ENCODE measurements at regions not wholly inside any gene's neighbourhood (a gene's known extent, or its start where the extent isn't known, plus 50 kb on each side); places are given as distances from the start of the nearest gene placed in this dataset.
"Not testable (repeated sequence)": the region's sequence is repeated elsewhere in the genome, so short reads cannot be mapped to it uniquely, and the experiment has no call there.

GRCh38 chr20:56730996-56731395 is 101.9 kb downstream of the TFAP2C start:
- H3K4me1 ChIP-seq (ENCODE audit: control insufficient read depth in 1 of 2, insufficient read depth in 2 of 2, low read length in 2 of 2) = peaks cover 0 to 4% of the 10 kb centered on the region in 2 donors
- H3K27me3 ChIP-seq (ENCODE audit: low read depth, low read length) = no peaks in the 10 kb centered on the region
- H3K4me3 ChIP-seq (ENCODE audit: low read depth in 1 of 2, low read length in 2 of 2) = no peak overlapping the region
- H3K36me3 ChIP-seq (ENCODE audit: control insufficient read depth in 1 of 2, insufficient read depth in 2 of 2, low read length in 2 of 2) = no peaks in the 10 kb centered on the region
- no peaks in the 10 kb centered on the region for H3K9me3 ChIP-seq (ENCODE audit: control insufficient read depth in 1 of 2, low read length in 2 of 2)
- no peak overlapping the region for H3K27ac ChIP-seq (ENCODE audit: low read length)

GRCh38 chr20:56731476-56731875 is 102.4 kb downstream of the TFAP2C start:
- H3K27me3 ChIP-seq (ENCODE audit: low read depth, low read length) = no peaks in the 10 kb centered on the region

GRCh38 chr20:56733967-56734366 is 104.9 kb downstream of the TFAP2C start:
- Histone ChIP-seq H3K27ac (ENCODE audit: low read length) (no peak overlapping the region), H3K4me1 (ENCODE audit: control insufficient read depth in 1 of 2, insufficient read depth in 2 of 2, low read length in 2 of 2) (peaks cover 0 to 4% of the 10 kb centered on the region in 2 donors), H3K36me3 (ENCODE audit: control insufficient read depth in 1 of 2, insufficient read depth in 2 of 2, low read length in 2 of 2) (no peaks in the 10 kb centered on the region), H3K9me3 (ENCODE audit: control insufficient read depth in 1 of 2, low read length in 2 of 2) (no peaks in the 10 kb centered on the region), H3K27me3 (ENCODE audit: low read depth, low read length) (no peaks in the 10 kb centered on the region), H3K4me3 (ENCODE audit: low read depth in 1 of 2, low read length in 2 of 2) (no peak overlapping the region)

More at GRCh38 chr20:56731476-56731875, 102.4 kb downstream of the TFAP2C start:
- Histone ChIP-seq H3K9me3 (ENCODE audit: control insufficient read depth in 1 of 2, low read length in 2 of 2) (no peaks in the 10 kb centered on the region), H3K4me3 (ENCODE audit: low read depth in 1 of 2, low read length in 2 of 2) (no peak overlapping the region), H3K36me3 (ENCODE audit: control insufficient read depth in 1 of 2, insufficient read depth in 2 of 2, low read length in 2 of 2) (no peaks in the 10 kb centered on the region), H3K4me1 (ENCODE audit: control insufficient read depth in 1 of 2, insufficient read depth in 2 of 2, low read length in 2 of 2) (peaks cover 0 to 4% of the 10 kb centered on the region in 2 donors), H3K27ac (ENCODE audit: low read length) (no peak overlapping the region)

- H3K4me3 ChIP-seq (ENCODE audit: low read depth in 1 of 2, low read length in 2 of 2) = no peak overlapping the region
- H3K4me1 ChIP-seq (ENCODE audit: control insufficient read depth in 1 of 2, insufficient read depth in 2 of 2, low read length in 2 of 2) = peaks cover 0 to 4% of the 10 kb centered on the region in 2 donors
- no peaks in the 10 kb centered on the region for H3K9me3 ChIP-seq (ENCODE audit: control insufficient read depth in 1 of 2, low read length in 2 of 2)
- no peak overlapping the region for H3K27ac ChIP-seq (ENCODE audit: low read length)
- no peaks in the 10 kb centered on the region for H3K27me3 ChIP-seq (ENCODE audit: low read depth, low read length)
- H3K36me3 ChIP-seq (ENCODE audit: control insufficient read depth in 1 of 2, insufficient read depth in 2 of 2, low read length in 2 of 2) = no peaks in the 10 kb centered on the region
These were observed 106.1 kb downstream of the TFAP2C start for GRCh38 chr20:56735084-56735642.

GRCh38 chr20:56736285-56736857 is 107.3 kb downstream of the TFAP2C start:
- H3K9me3 ChIP-seq (ENCODE audit: control insufficient read depth in 1 of 2, low read length in 2 of 2) = no peaks in the 10 kb centered on the region
- peaks cover 0 to 4% of the 10 kb centered on the region in 2 donors for H3K4me1 ChIP-seq (ENCODE audit: control insufficient read depth in 1 of 2, insufficient read depth in 2 of 2, low read length in 2 of 2)
- H3K4me3 ChIP-seq (ENCODE audit: low read depth in 1 of 2, low read length in 2 of 2) = no peak overlapping the region
- H3K27ac ChIP-seq (ENCODE audit: low read length) = no peak overlapping the region
- H3K36me3 ChIP-seq (ENCODE audit: control insufficient read depth in 1 of 2, insufficient read depth in 2 of 2, low read length in 2 of 2) = no peaks in the 10 kb centered on the region
- no peaks in the 10 kb centered on the region for H3K27me3 ChIP-seq (ENCODE audit: low read depth, low read length)

GRCh38 chr20:56744325-56744821 is 115.3 kb downstream of the TFAP2C start:
- not testable (repeated sequence) for H3K36me3 ChIP-seq (ENCODE audit: control insufficient read depth in 1 of 2, insufficient read depth in 2 of 2, low read length in 2 of 2); H3K4me1 ChIP-seq (ENCODE audit: control insufficient read depth in 1 of 2, insufficient read depth in 2 of 2, low read length in 2 of 2); H3K9me3 ChIP-seq (ENCODE audit: control insufficient read depth in 1 of 2, low read length in 2 of 2); H3K27ac ChIP-seq (ENCODE audit: low read length); H3K4me3 ChIP-seq (ENCODE audit: low read depth in 1 of 2, low read length in 2 of 2); H3K27me3 ChIP-seq (ENCODE audit: low read depth, low read length)

- H3K27ac ChIP-seq (ENCODE audit: low read length) = no peak overlapping the region
- no peak overlapping the region for H3K4me3 ChIP-seq (ENCODE audit: low read depth in 1 of 2, low read length in 2 of 2)
- H3K36me3 ChIP-seq (ENCODE audit: control insufficient read depth in 1 of 2, insufficient read depth in 2 of 2, low read length in 2 of 2) = no peaks in the 10 kb centered on the region
- no peaks in the 10 kb centered on the region for H3K27me3 ChIP-seq (ENCODE audit: low read depth, low read length)
- H3K4me1 ChIP-seq (ENCODE audit: control insufficient read depth in 1 of 2, insufficient read depth in 2 of 2, low read length in 2 of 2) = no peaks in the 10 kb centered on the region
- no peaks in the 10 kb centered on the region for H3K9me3 ChIP-seq (ENCODE audit: control insufficient read depth in 1 of 2, low read length in 2 of 2)
These were observed 119.6 kb downstream of the TFAP2C start for GRCh38 chr20:56748476-56749377.

GRCh38 chr20:56750430-56750829 is 121.3 kb downstream of the TFAP2C start:
- Histone ChIP-seq H3K9me3 (ENCODE audit: control insufficient read depth in 1 of 2, low read length in 2 of 2) (no peaks in the 10 kb centered on the region), H3K27ac (ENCODE audit: low read length) (no peak overlapping the region), H3K4me3 (ENCODE audit: low read depth in 1 of 2, low read length in 2 of 2) (no peak overlapping the region), H3K36me3 (ENCODE audit: control insufficient read depth in 1 of 2, insufficient read depth in 2 of 2, low read length in 2 of 2) (no peaks in the 10 kb centered on the region), H3K4me1 (ENCODE audit: control insufficient read depth in 1 of 2, insufficient read depth in 2 of 2, low read length in 2 of 2) (no peaks in the 10 kb centered on the region), H3K27me3 (ENCODE audit: low read depth, low read length) (no peaks in the 10 kb centered on the region)

- Histone ChIP-seq H3K27me3 (ENCODE audit: low read depth, low read length) (no peaks in the 10 kb centered on the region), H3K36me3 (ENCODE audit: control insufficient read depth in 1 of 2, insufficient read depth in 2 of 2, low read length in 2 of 2) (no peaks in the 10 kb centered on the region), H3K9me3 (ENCODE audit: control insufficient read depth in 1 of 2, low read length in 2 of 2) (no peaks in the 10 kb centered on the region), H3K4me1 (ENCODE audit: control insufficient read depth in 1 of 2, insufficient read depth in 2 of 2, low read length in 2 of 2) (no peaks in the 10 kb centered on the region), H3K27ac (ENCODE audit: low read length) (no peak overlapping the region), H3K4me3 (ENCODE audit: low read depth in 1 of 2, low read length in 2 of 2) (no peak overlapping the region)
These were observed 123.2 kb downstream of the TFAP2C start for GRCh38 chr20:56752274-56752673.

GRCh38 chr20:56755201-56755600 is 126.1 kb downstream of the TFAP2C start:
- no peaks in the 10 kb centered on the region for H3K9me3 ChIP-seq (ENCODE audit: control insufficient read depth in 1 of 2, low read length in 2 of 2)

GRCh38 chr20:56756658-56757057 is 127.6 kb downstream of the TFAP2C start:
- H3K27me3 ChIP-seq (ENCODE audit: low read depth, low read length); H3K27ac ChIP-seq (ENCODE audit: low read length); H3K36me3 ChIP-seq (ENCODE audit: control insufficient read depth in 1 of 2, insufficient read depth in 2 of 2, low read length in 2 of 2); H3K4me3 ChIP-seq (ENCODE audit: low read depth in 1 of 2, low read length in 2 of 2); H3K9me3 ChIP-seq (ENCODE audit: control insufficient read depth in 1 of 2, low read length in 2 of 2); H3K4me1 ChIP-seq (ENCODE audit: control insufficient read depth in 1 of 2, insufficient read depth in 2 of 2, low read length in 2 of 2): not testable (repeated sequence)

More at GRCh38 chr20:56755201-56755600, 126.1 kb downstream of the TFAP2C start:
- Histone ChIP-seq H3K27me3 (ENCODE audit: low read depth, low read length) (no peaks in the 10 kb centered on the region), H3K4me3 (ENCODE audit: low read depth in 1 of 2, low read length in 2 of 2) (no peak overlapping the region), H3K36me3 (ENCODE audit: control insufficient read depth in 1 of 2, insufficient read depth in 2 of 2, low read length in 2 of 2) (no peaks in the 10 kb centered on the region), H3K27ac (ENCODE audit: low read length) (no peak overlapping the region), H3K4me1 (ENCODE audit: control insufficient read depth in 1 of 2, insufficient read depth in 2 of 2, low read length in 2 of 2) (no peaks in the 10 kb centered on the region)

Data from muscle layer of duodenum (tissue), 2 donors.